ENCODE measurements at regions not wholly inside any gene's neighbourhood (a gene's known extent, or its start where the extent isn't known, plus 50 kb on each side); places are given as distances from the start of the nearest gene placed in this dataset.

- TF ChIP-seq RARB (CRISPR knock-in tag; IDR thresholded peaks at IDR 0.05) (no peak), ZFP3 (CRISPR knock-in tag; IDR thresholded peaks at IDR 0.05) (no peak), TCF4 (CRISPR knock-in tag; IDR thresholded peaks at IDR 0.05; ENCODE audit: borderline replicate concordance) (no peak), PATZ1 (CRISPR knock-in tag; IDR thresholded peaks at IDR 0.05; ENCODE audit: borderline replicate concordance) (no peak), ZFP30 (CRISPR knock-in tag; IDR thresholded peaks at IDR 0.05) (no peak), SNAI2 (CRISPR knock-in tag; IDR thresholded peaks at IDR 0.05) (no peak), ARNTL (CRISPR knock-in tag; IDR thresholded peaks at IDR 0.05; ENCODE audit: borderline replicate concordance, low read depth) (no peak), ZNF8 (CRISPR knock-in tag; IDR thresholded peaks at IDR 0.05) (no peak), POU6F1 (CRISPR knock-in tag; IDR thresholded peaks at IDR 0.05; ENCODE audit: borderline replicate concordance, low read depth) (no peak), CSDC2 (CRISPR knock-in tag; IDR thresholded peaks at IDR 0.05) (no peak)
- TF ChIP-seq, protein P1, sequence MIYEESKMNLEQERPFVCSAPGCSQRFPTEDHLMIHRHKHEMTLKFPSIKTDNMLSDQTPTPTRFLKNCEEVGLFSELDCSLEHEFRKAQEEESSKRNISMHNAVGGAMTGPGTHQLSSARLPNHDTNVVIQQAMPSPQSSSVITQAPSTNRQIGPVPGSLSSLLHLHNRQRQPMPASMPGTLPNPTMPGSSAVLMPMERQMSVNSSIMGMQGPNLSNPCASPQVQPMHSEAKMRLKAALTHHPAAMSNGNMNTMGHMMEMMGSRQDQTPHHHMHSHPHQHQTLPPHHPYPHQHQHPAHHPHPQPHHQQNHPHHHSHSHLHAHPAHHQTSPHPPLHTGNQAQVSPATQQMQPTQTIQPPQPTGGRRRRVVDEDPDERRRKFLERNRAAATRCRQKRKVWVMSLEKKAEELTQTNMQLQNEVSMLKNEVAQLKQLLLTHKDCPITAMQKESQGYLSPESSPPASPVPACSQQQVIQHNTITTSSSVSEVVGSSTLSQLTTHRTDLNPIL (CRISPR knock-in tag; IDR thresholded peaks at IDR 0.05; ENCODE audit: low read depth), result no peak
- TF ChIP-seq, protein P2, sequence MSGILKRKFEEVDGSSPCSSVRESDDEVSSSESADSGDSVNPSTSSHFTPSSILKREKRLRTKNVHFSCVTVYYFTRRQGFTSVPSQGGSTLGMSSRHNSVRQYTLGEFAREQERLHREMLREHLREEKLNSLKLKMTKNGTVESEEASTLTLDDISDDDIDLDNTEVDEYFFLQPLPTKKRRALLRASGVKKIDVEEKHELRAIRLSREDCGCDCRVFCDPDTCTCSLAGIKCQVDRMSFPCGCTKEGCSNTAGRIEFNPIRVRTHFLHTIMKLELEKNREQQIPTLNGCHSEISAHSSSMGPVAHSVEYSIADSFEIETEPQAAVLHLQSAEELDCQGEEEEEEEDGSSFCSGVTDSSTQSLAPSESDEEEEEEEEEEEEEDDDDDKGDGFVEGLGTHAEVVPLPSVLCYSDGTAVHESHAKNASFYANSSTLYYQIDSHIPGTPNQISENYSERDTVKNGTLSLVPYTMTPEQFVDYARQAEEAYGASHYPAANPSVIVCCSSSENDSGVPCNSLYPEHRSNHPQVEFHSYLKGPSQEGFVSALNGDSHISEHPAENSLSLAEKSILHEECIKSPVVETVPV (CRISPR knock-in tag; IDR thresholded peaks at IDR 0.05), result no peak
Observed at GRCh38 chr4:34814266-34814665, 1430.0 kb downstream of the ARAP2 start.

Data from SK-N-SH treated with all-trans-retinoic acid at 6 μM for 48 hours (cell line).